Stimulated activated CD4-positive, alpha-beta T cell treated with anti-CD3 and anti-CD28 coated beads, Interleukin-12 subunit alpha, Interleukin-12 subunit beta, amount 100 ng/mL, for 24 hours (primary cell): ENCODE measurements at regions not wholly inside any gene's neighbourhood (a gene's known extent, or its start where the extent isn't known, plus 50 kb on each side); places are given as distances from the start of the nearest gene placed in this dataset.
A peak's percentile ranks its signal among the peaks of the same experiment; 100 is the strongest.
"Not testable (repeated sequence)": the region's sequence is repeated elsewhere in the genome, so short reads cannot be mapped to it uniquely, and the experiment has no call there.

Experiments used
- DNase-seq, 2 experiments: peaks; one replicate each; pipeline ENCODE4 v3.0.0-alpha.2; 2020; ENCODE audit warnings: low read depth in 2 of 2

DNA sequence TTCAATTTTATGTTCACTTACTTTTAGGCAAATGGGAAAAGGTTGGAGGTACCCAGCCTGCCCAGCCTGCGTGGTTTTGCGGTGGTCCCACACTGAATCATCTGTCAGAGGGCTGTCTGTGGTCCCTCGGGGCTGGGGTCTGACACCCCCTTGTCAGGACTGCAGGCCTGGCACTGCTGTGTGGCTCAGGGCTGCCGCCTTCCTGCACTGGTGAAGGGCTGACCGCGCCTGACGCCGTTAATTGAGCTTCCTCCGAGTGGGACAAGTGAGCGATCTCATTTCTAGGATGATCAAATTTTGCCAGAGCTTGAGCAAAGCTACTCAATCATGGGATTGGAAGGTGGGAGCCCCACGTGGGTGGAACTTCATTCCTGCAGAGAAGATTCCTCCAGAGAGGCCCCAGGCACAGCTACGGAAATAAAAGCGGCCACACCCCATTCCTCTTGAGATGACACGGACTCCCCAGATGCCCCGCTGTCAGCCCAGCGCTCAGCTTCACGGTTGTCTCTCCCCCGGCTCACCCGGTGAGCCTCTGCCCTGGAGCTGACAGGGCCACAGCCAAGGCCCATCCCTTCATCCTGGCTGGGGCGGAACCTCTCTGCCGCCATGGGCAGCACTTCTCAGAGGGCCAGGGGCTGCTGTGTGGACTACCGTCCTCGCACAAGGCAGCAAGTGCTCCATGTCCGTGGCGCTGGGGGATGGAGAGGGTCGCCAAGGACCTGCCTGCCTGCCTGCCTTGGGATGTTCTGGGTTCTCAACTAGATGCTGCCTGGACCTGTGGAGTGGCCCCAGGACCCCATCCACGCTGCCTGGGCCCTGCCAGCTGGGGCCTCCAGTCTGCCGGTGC lies 215.5 kb upstream of the SGCG start:
- DNase-seq: not testable (repeated sequence)

DNA sequence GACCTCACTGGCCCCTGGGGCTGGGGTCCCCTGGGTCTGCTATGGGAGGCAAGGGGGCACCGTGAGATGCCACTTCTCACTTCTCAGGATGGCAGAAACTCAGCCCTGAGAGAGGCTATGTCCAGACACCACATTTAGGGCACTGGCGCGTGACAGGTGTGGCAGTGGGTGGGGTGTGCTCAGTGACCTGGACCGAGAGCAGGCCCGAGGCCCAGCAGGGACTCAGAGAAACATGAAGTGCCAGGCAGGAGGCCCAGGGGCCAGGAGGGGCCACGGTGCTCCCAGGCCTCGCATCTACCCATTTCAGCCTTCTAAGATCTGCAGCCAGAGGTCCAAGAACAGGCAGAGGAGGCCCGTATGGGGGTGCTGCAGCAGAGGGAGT lies 214.9 kb upstream of the SGCG start:
- not testable (repeated sequence) for DNase-seq

GRCh38 chr13:22966753-22967152 lies 214.0 kb upstream of the SGCG start:
- not testable (repeated sequence) for DNase-seq

GRCh38 chr13:22967669-22968068 lies 213.1 kb upstream of the SGCG start:
- DNase-seq: no peak

- no peak for DNase-seq
Measured at GRCh38 chr13:22979952-22980351, 200.8 kb upstream of the SGCG start.

DNA sequence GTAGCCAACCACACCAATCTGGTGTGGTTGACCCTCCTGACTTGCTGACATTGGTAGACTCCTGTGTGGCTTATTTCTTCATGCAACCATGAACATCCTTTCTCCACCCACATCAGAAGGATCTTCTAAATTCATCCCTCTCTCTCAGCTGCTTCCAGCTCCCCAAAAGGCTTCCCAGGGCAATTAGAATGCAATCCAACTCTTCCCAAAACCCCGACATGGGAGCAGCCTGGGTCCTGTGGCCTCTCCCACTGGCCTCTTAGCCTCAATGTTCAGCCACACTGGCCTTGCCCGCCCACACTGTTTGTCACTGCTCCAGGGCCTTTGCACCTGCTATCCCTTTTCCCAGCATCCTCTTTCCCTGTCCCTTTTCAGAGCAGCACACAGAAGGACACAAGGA lies 199.8 kb upstream of the SGCG start:
- DNase-seq: no peak

- DNase-seq: no peak
Measured at GRCh38 chr13:22993148-22993547, 187.6 kb upstream of the SGCG start.

DNA sequence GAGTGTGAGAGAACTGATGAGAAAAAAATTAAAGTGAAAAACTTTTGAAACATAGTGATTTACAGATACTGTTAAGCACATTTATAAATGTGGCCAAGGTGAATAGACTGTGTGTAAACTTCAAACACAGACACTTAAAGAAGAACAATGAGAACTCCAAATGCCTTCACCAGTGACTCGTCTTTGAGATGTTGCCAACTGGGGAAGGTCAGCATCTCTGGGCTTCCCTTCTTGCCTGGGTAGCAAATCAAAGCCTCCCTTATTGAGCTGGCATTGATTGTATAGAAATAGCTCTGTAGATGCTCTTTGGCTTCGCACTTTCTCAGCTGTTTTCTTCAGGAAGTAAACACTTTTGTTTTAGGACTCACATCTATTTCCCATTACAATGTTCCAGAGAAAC lies 177.3 kb upstream of the SGCG start:
- no peak for DNase-seq

DNA sequence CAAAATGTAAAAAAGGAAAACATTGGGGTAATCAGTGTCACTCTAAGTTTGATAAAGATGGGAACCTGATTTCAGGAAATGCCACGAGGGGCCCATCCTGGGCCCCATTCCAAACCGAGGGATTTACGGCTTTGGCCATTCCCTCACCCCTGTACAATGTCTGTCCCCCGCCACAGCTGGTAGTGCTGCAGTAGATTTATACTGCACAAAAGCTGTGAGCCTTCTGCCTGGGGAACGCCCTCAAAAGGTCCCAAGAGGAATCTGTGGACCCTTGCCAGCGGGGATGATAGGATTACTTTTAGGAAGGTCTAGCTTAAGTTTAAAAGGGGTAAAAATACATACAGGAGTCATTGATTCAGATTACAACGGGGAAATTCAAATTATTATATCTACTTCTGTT lies 173.4 kb upstream of the SGCG start:
- no peak for DNase-seq

DNA sequence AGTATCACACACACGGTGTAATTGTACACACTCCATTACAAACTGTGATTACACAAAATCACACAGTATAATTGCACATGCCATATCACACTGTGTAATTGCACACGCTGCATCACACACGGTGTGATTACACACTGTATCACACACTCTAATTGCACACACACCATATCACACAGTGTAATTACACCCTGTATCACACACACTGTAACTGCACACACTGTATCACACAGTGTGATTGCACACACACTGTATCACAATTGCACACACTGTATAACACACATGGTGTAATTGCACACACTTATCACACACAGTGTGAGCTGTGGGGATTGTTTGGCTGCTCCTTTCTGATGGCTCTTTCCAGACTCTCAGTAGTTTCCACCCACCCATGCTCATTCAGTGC lies 162.6 kb upstream of the SGCG start:
- DNase-seq: no peak

DNA sequence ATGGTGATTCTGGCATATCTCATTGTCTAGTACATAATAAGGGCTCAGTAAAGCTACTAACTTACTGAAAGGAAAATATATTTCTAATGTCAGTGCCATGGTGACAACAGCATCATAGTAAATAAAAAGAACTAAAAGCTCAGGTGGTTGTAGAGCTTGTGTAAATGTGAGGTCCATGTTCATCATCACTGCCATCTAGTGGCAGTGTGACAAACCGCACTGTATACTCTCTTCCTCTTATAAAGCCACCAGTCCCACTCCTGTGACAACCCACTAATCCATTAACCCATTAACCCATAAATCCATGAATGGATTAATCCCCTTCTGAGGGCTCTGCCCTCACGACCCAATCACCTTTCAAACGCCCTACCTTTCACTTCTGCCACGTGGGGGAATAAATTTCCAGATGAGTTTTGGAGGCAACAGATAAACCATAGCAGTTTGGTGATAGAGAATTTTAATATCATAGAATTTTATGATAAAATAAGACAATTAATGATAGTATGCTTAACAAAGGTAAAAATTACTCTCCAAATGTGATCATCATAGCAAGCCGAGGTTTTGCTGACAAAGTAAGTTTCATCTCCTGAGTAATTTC lies 160.4 kb upstream of the SGCG start:
- DNase-seq: peak in 1 of 2 experiments; percentile 8

- no peak for DNase-seq
Measured at GRCh38 chr13:23021906-23022305, 158.9 kb upstream of the SGCG start.

DNA sequence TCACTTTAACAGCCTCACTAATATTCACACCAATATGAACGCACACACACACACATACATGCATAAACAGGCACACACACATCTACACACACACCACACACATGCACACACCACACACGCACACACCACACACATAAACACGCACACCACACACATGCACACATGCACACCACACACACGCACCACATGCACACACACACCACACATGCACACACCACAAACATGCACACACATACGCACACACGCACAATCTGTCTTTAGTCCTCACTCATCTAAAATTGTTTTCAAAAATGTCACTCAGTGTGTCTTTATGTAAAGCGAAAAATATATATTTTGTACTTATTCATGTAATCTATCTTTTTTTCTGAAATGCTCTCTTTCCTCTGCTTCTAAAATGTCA lies 158.1 kb upstream of the SGCG start:
- no peak for DNase-seq

- DNase-seq: no peak
Measured at GRCh38 chr13:23025864-23026608, 154.7 kb upstream of the SGCG start.

DNA sequence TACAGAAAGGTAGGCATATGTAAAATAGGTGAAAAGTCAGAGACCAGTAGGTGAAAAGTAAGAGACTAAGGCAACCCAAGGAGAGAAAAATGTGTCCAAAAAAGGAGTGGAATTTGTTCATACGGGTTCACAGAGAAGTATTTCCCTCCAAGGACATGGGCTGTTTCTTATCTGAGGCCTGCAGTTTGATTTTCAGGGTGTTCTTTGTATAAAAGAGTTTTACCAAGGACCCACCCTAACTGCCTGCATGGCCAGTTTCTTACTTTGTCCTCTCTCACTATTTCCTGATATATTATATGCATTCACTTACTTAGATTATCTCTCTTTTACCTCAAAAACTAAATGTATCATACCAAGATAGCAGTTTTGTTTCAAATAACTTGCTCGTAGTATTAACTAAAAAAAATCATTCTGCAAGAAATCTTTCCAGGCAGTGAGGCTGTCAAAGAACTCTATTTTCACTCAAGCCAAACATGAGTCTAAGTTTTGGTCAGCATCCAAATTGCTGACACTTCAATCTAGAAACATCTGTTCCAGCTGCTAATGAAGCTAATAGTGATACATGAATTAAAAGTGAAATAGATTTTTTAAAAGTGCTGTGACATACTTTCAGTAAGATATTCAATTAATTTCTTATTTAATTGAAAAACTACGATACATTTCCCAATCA lies 141.4 kb upstream of the SGCG start:
- no peak for DNase-seq

DNA sequence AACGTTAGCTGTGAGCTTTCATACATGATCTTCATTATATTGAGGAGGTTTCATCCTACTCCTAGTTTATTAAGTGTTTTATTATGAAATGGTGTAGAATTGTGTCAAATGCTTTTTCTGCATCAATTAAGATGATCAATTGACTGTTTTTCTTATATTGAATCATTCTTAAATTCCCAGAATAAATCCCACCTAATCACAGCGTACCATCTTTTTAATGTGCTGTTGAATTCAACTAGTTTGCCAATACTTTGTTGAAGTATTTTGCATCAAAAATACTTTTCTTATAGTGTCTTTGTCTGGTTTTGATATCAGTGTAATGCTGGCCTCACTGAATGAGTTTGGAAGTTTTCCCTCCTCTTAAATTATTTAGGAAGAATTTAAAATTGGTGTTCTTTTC lies 138.6 kb upstream of the SGCG start:
- no peak for DNase-seq

GRCh38 chr13:23044906-23045305 lies 135.9 kb upstream of the SGCG start:
- DNase-seq: no peak

DNA sequence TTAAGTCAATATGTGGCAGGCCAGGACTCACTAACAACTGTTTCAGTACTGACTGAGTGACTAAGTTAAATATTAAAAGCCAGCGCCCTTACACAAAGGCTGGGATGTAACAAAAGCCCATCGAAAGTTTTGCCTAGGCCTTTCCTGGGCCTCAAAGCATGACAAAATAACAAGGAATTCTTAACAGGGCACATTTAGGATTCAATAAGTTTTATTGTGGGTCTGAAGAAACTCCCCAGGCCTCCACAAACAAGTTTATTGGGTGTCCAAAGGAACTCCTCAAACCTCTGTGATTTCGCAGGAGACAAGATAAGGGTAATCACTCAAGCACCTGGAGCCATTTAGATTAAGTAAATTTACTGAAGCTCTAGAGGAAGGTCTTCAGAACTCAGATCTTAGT lies 130.7 kb upstream of the SGCG start:
- DNase-seq: no peak

GRCh38 chr13:23053711-23054110 lies 127.1 kb upstream of the SGCG start:
- DNase-seq: not testable (repeated sequence)

DNA sequence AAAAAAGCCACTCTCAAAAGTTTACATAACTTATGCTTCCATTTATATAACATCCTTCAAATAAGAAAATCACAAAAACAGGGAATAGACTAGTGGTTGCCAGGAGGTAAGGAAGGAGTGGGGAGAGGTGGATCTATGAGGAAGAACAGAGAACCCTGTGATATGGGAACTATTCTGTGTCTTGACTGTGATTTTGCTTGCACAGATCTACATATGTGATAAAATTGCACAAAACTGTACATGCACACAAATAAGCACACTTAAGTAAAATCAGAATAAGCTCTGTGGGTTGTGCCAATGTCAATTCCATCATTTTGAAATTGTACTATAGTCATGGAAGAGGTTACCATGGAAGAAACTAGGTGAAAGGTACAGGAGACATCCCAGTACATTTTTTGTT lies 121.6 kb upstream of the SGCG start:
- no peak for DNase-seq

DNA sequence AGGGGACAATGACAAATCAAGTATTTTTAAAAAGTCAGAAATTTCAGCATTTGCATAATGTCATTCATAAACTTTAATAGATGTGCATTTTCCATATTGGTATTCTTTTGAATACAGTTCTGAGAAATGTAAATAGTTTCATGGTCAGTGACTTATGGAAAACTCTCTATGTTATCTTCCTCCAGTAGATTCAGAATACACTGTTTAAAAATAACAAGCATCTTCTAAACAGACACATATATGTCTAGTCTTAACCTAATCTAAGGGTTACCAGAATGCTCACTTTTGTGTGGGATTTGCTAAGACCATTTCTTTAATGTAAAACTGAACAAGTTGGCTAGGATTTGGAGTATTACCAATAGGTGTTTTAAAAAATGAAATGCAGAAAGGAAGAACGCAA lies 119.8 kb upstream of the SGCG start:
- no peak for DNase-seq

DNA sequence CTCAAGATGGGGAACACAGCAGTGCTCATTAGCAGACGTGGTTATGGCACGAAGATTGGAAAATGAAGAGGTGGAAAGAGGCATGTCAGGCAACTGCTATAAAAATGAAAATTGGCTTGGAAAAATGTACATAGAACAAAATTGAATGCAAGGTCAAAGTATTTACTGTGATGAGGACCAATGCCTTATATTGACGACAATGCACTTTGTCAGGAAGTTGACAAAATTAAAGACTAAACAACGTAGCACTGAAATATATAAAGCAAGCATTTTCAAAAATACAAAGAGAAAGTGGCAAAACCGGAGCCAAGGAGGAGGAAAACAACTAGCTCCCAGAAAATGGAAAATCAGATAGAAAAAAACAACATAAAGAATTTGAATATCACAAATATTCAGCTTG lies 113.7 kb upstream of the SGCG start:
- DNase-seq: no peak
